ENCODE measurements at regions not wholly inside any gene's neighbourhood (a gene's known extent, or its start where the extent isn't known, plus 50 kb on each side); places are given as distances from the start of the nearest gene placed in this dataset.

GRCh38 chr2:48015421-48015820 lies 109.1 kb upstream of the FBXO11 start:
- TF ChIP-seq CTCF (IDR thresholded peaks at IDR 0.05 in 2 of 3, conservative IDR thresholded peaks at IDR 0.05 in 1 of 3; ENCODE audit: insufficient read depth in 2 of 3, low read depth in 1 of 3, low read length in 3 of 3) (no peak), NONO (IDR thresholded peaks at IDR 0.05; ENCODE audit: low read depth in 2 of 2, low read length in 1 of 2) (no peak), POLR2A (conservative IDR thresholded peaks at IDR 0.05) (no peak), FOXM1 (IDR thresholded peaks at IDR 0.05; ENCODE audit: low read depth) (no peak), FOXM1 (CRISPR knock-in tag; IDR thresholded peaks at IDR 0.05; ENCODE audit: low read depth) (no peak), IRF2 (CRISPR knock-in tag; IDR thresholded peaks at IDR 0.05) (no peak), CREB3 (tag; conservative IDR thresholded peaks at IDR 0.05; ENCODE audit: low read depth) (no peak), NFRKB (IDR thresholded peaks at IDR 0.05; ENCODE audit: low read depth) (no peak), ETS2 (tag; IDR thresholded peaks at IDR 0.05; ENCODE audit: borderline replicate concordance, poor library complexity, severe bottlenecking) (no peak), CHD4 (IDR thresholded peaks at IDR 0.05; ENCODE audit: insufficient read depth, insufficient replicate concordance, low read depth, low read length, poor library complexity, severe bottlenecking) (no peak), SREBF2 (CRISPR knock-in tag; IDR thresholded peaks at IDR 0.05) (no peak)

Measured in K562 (cell line).